ENCODE measurements at regions not wholly inside any gene's neighbourhood (a gene's known extent, or its start where the extent isn't known, plus 50 kb on each side); places are given as distances from the start of the nearest gene placed in this dataset.

- no peak for TF ChIP-seq CTCF (IDR thresholded peaks at IDR 0.05)
- no peak for TF ChIP-seq CREM (CRISPR knock-in tag; IDR thresholded peaks at IDR 0.05)
- no peak for TF ChIP-seq STAT6 (CRISPR knock-in tag; conservative IDR thresholded peaks at IDR 0.05; ENCODE audit: low read depth)
- TF ChIP-seq USF1 (CRISPR knock-in tag; IDR thresholded peaks at IDR 0.05), result no peak
- no peak for TF ChIP-seq ATF3 (CRISPR knock-in tag; conservative IDR thresholded peaks at IDR 0.05)
- TF ChIP-seq MAX (CRISPR knock-in tag; IDR thresholded peaks at IDR 0.05), result no peak
- TF ChIP-seq E2F4 (CRISPR knock-in tag; IDR thresholded peaks at IDR 0.05; ENCODE audit: borderline replicate concordance, low read depth), result no peak
- TF ChIP-seq SP1 (CRISPR knock-in tag; conservative IDR thresholded peaks at IDR 0.05), result no peak
- TF ChIP-seq ARID4B (CRISPR knock-in tag; IDR thresholded peaks at IDR 0.05; ENCODE audit: borderline replicate concordance), result no peak
- no peak for TF ChIP-seq USF2 (CRISPR knock-in tag; IDR thresholded peaks at IDR 0.05)
- TF ChIP-seq ESRRA (CRISPR knock-in tag; IDR thresholded peaks at IDR 0.05; ENCODE audit: borderline replicate concordance), result no peak
- no peak for TF ChIP-seq CREB1 (CRISPR knock-in tag; IDR thresholded peaks at IDR 0.05)
- TF ChIP-seq E2F1 (CRISPR knock-in tag; IDR thresholded peaks at IDR 0.05), result no peak
Observed at GRCh38 chr10:44756216-44756615, 154.9 kb upstream of the TMEM72 start.
